ENCODE measurements at regions not wholly inside any gene's neighbourhood (a gene's known extent, or its start where the extent isn't known, plus 50 kb on each side); places are given as distances from the start of the nearest gene placed in this dataset.

- TF ChIP-seq CTCF (IDR thresholded peaks at IDR 0.05; ENCODE audit: insufficient read depth, low read length, poor library complexity, severe bottlenecking): no peak
- no peaks in the 10 kb centered on the region; the same call in 1 of the 2 replicates for H3K27me3 ChIP-seq (replicated peaks; ENCODE audit: control insufficient read depth, insufficient read depth, low read length)
- H3K4me3 ChIP-seq (replicated peaks; ENCODE audit: low read depth, low read length): no peak overlapping the region
- DNase-seq (ENCODE audit: extremely low read depth, insufficient read length): no peak
- H3K36me3 ChIP-seq (ENCODE audit: control insufficient read depth, insufficient read depth, low read length): no peaks in the 10 kb centered on the region
These were observed 91.0 kb upstream of the CACUL1 start for GRCh38 chr10:118845776-118846175.

- peak; percentile 17 for DNase-seq (ENCODE audit: extremely low read depth, insufficient read length)
- Histone ChIP-seq H3K27me3 (replicated peaks; ENCODE audit: control insufficient read depth, insufficient read depth, low read length) (no peaks in the 10 kb centered on the region; the same call in 1 of the 2 replicates), H3K36me3 (ENCODE audit: control insufficient read depth, insufficient read depth, low read length) (no peaks in the 10 kb centered on the region), H3K4me3 (replicated peaks; ENCODE audit: low read depth, low read length) (no peak overlapping the region)
- peak; percentile 74 for TF ChIP-seq CTCF (IDR thresholded peaks at IDR 0.05; ENCODE audit: insufficient read depth, low read length, poor library complexity, severe bottlenecking)
These were observed 95.8 kb upstream of the CACUL1 start for GRCh38 chr10:118850418-118851061.

GRCh38 chr10:118851062-118852035 is 96.6 kb upstream of the CACUL1 start:
- H3K27me3 ChIP-seq (replicated peaks; ENCODE audit: control insufficient read depth, insufficient read depth, low read length): no peaks in the 10 kb centered on the region; the same call in 1 of the 2 replicates
- no peak overlapping the region for H3K4me3 ChIP-seq (replicated peaks; ENCODE audit: low read depth, low read length)
- no peak for TF ChIP-seq CTCF (IDR thresholded peaks at IDR 0.05; ENCODE audit: insufficient read depth, low read length, poor library complexity, severe bottlenecking)
- no peaks in the 10 kb centered on the region for H3K36me3 ChIP-seq (ENCODE audit: control insufficient read depth, insufficient read depth, low read length)
- no peak for DNase-seq (ENCODE audit: extremely low read depth, insufficient read length)

GRCh38 chr10:118853916-118854315 is 99.1 kb upstream of the CACUL1 start:
- H3K27me3 ChIP-seq (replicated peaks; ENCODE audit: control insufficient read depth, insufficient read depth, low read length): no peaks in the 10 kb centered on the region; the same call in 1 of the 2 replicates
- no peaks in the 10 kb centered on the region for H3K36me3 ChIP-seq (ENCODE audit: control insufficient read depth, insufficient read depth, low read length)
- no peak for DNase-seq (ENCODE audit: extremely low read depth, insufficient read length)
- H3K4me3 ChIP-seq (replicated peaks; ENCODE audit: low read depth, low read length): no peak overlapping the region
- TF ChIP-seq CTCF (IDR thresholded peaks at IDR 0.05; ENCODE audit: insufficient read depth, low read length, poor library complexity, severe bottlenecking): no peak

GRCh38 chr10:118856106-118856505 is 101.3 kb upstream of the CACUL1 start:
- TF ChIP-seq CTCF (IDR thresholded peaks at IDR 0.05; ENCODE audit: insufficient read depth, low read length, poor library complexity, severe bottlenecking): no peak
- H3K4me3 ChIP-seq (replicated peaks; ENCODE audit: low read depth, low read length): no peak overlapping the region
- H3K36me3 ChIP-seq (ENCODE audit: control insufficient read depth, insufficient read depth, low read length): no peaks in the 10 kb centered on the region
- H3K27me3 ChIP-seq (replicated peaks; ENCODE audit: control insufficient read depth, insufficient read depth, low read length): no peaks in the 10 kb centered on the region; the same call in 1 of the 2 replicates
- no peak for DNase-seq (ENCODE audit: extremely low read depth, insufficient read length)
